PC-3 (cell line): ENCODE measurements at regions not wholly inside any gene's neighbourhood (a gene's known extent, or its start where the extent isn't known, plus 50 kb on each side); places are given as distances from the start of the nearest gene placed in this dataset.

ENCODE experiments used
- CTCF ChIP-seq: fragments of 300-600 bp; sonication (generic); conservative IDR thresholded peaks from 2 replicates; pipeline ENCODE4 v1.5.1; 2017; ENCODE audit warnings: antibody characterized with exemption, low read depth, mild to moderate bottlenecking, low read length
- EZH2 ChIP-seq: fragments of 300-600 bp; sonication (generic); IDR thresholded peaks from one replicate; pipeline ENCODE4 v1.6.1; 2017; ENCODE audit warnings: antibody characterized with exemption, mild to moderate bottlenecking, low read length; ENCODE audit not compliant: unreplicated experiment
- EZH2phosphoT487 ChIP-seq: fragments of 300-600 bp; sonication (generic); IDR thresholded peaks from 2 replicates; pipeline ENCODE4 v1.6.1; 2018; ENCODE audit warnings: mild to moderate bottlenecking, antibody characterized with exemption, low read length, borderline replicate concordance

- TF ChIP-seq CTCF, result no peak
- no peak for TF ChIP-seq EZH2
- TF ChIP-seq EZH2phosphoT487, result no peak
Measured at GRCh38 chr2:121875585-121876185, 120.2 kb downstream of the TSN start.
